Lower lobe of right lung (tissue), 2 donors: ENCODE measurements at regions not wholly inside any gene's neighbourhood (a gene's known extent, or its start where the extent isn't known, plus 50 kb on each side); places are given as distances from the start of the nearest gene placed in this dataset.

Experiments used
- ATAC-seq, 2 donors: fragments of 200-7000 bp; cut with Tn5 transposase; one replicate each; pipeline ENCODE4 v1.9.1; 2020 to 2022; ENCODE audit warnings: mild to moderate bottlenecking in 2 of 2, moderate library complexity in 2 of 2
- DNase-seq: peaks from one replicate; pipeline ENCODE4 v3.0.0-alpha.2; 2020
- H3K27ac ChIP-seq: fragments of 200-600 bp; one replicate; pipeline ENCODE4 v1.8.0; 2022
- H3K27me3 ChIP-seq: fragments of 200-600 bp; one replicate; pipeline ENCODE4 v1.8.0; 2022; ENCODE audit warnings: low read depth
- H3K36me3 ChIP-seq: fragments of 200-600 bp; one replicate; pipeline ENCODE4 v1.8.0; 2022; ENCODE audit warnings: mild to moderate bottlenecking
- H3K4me1 ChIP-seq: fragments of 200-600 bp; one replicate; pipeline ENCODE4 v1.8.0; 2022
- H3K4me3 ChIP-seq: fragments of 200-600 bp; one replicate; pipeline ENCODE4 v1.8.0; 2022; ENCODE audit warnings: mild to moderate bottlenecking
- H3K9me3 ChIP-seq: fragments of 200-600 bp; one replicate; pipeline ENCODE4 v1.8.0; 2022
- intact Hi-C: fragments of 100-400 bp; cut with DNase I; formaldehyde crosslinking; loops from one replicate; pipeline ENCODE4 v1.11.0; 2022
- TF ChIP-seq, protein P1 (sequence below): fragments of 200-600 bp; IDR thresholded peaks from one replicate; pipeline ENCODE4 v1.8.0; 2022; ENCODE audit warnings: antibody characterized with exemption, mild to moderate bottlenecking
- donor health status: DM: no; HTN: yes; CAD: no; lungs with severe emphysema.

DNA sequence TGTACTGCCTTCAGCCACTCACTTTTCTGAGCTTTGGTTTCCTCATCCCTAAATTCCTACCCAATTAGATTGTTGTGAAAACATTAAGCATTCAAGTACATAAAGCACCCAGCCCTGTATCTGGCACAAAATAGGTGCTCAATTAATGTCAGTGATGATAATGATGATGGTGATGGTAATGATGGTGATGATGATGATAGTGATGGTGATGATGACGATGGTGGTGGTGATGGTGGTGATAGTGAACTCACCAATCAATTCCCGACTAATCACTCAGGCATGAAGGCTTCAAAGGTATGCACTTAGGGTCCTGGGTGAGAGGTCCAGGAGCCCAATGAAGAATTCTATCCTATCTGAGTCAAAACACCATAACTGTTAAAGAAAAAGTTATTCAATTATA is 383.5 kb downstream of the MATN1 start:
- intact Hi-C loops = no loop called here

DNA sequence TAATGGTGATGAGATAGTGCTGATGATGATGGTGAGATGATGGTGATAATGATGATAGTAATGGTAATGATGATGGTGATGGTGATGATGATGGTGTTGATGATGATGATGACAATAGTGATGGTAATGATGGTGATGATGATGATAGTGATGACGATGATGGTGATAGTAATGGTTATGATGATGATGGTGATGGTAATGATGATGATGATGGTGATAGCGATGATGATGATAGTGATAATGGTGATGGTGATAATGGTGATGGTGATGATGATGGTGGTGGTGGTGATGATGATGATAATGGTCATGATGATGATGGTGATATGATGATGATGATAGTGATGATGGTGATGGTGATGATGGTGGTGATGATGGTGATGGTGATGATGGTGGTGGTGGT is 384.6 kb downstream of the MATN1 start:
- no peaks in the 10 kb centered on the region for H3K9me3 ChIP-seq
- no peak for DNase-seq
- no peak overlapping the region for H3K4me3 ChIP-seq
- H3K27ac ChIP-seq = no peak overlapping the region
- TF ChIP-seq, protein P1, sequence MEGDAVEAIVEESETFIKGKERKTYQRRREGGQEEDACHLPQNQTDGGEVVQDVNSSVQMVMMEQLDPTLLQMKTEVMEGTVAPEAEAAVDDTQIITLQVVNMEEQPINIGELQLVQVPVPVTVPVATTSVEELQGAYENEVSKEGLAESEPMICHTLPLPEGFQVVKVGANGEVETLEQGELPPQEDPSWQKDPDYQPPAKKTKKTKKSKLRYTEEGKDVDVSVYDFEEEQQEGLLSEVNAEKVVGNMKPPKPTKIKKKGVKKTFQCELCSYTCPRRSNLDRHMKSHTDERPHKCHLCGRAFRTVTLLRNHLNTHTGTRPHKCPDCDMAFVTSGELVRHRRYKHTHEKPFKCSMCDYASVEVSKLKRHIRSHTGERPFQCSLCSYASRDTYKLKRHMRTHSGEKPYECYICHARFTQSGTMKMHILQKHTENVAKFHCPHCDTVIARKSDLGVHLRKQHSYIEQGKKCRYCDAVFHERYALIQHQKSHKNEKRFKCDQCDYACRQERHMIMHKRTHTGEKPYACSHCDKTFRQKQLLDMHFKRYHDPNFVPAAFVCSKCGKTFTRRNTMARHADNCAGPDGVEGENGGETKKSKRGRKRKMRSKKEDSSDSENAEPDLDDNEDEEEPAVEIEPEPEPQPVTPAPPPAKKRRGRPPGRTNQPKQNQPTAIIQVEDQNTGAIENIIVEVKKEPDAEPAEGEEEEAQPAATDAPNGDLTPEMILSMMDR = no peak
- ATAC-seq = no peak
- H3K27me3 ChIP-seq = peaks cover 27% of the 10 kb centered on the region
- H3K4me1 ChIP-seq = no peaks in the 10 kb centered on the region
- H3K36me3 ChIP-seq = no peaks in the 10 kb centered on the region
- intact Hi-C loops = no loop called here

More for the DNA sequence above, 383.5 kb downstream of the MATN1 start:
- ATAC-seq (no peak), DNase-seq (no peak)
- TF ChIP-seq, protein P1 = no peak
- H3K27ac ChIP-seq = no peak overlapping the region
- H3K9me3 ChIP-seq = no peaks in the 10 kb centered on the region
- peaks cover 28% of the 10 kb centered on the region for H3K27me3 ChIP-seq
- no peak overlapping the region for H3K4me3 ChIP-seq
- no peaks in the 10 kb centered on the region for H3K4me1 ChIP-seq
- no peaks in the 10 kb centered on the region for H3K36me3 ChIP-seq

DNA sequence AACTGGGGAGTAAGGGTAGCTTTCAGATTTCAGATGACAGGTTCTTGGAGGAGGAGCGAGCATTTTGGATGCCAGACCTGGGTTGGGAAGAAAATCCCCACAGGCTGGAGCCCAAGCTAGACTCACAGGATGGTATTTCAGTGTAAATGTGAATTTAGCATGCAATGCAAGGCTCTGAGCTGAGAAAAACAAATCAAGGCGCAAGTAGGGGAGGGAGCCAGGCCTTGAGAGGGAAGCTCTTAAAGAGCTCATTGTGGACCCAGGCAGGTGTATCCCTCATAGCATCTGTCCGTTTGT is 386.1 kb downstream of the MATN1 start:
- H3K4me3 ChIP-seq = no peak overlapping the region
- peaks cover 16% of the 10 kb centered on the region for H3K27me3 ChIP-seq
- H3K36me3 ChIP-seq = no peaks in the 10 kb centered on the region
- TF ChIP-seq, protein P1 = no peak
- H3K9me3 ChIP-seq = no peaks in the 10 kb centered on the region
- ATAC-seq (no peak), DNase-seq (no peak)
- H3K27ac ChIP-seq = no peak overlapping the region
- H3K4me1 ChIP-seq = no peaks in the 10 kb centered on the region
- intact Hi-C loops = no loop called here

DNA sequence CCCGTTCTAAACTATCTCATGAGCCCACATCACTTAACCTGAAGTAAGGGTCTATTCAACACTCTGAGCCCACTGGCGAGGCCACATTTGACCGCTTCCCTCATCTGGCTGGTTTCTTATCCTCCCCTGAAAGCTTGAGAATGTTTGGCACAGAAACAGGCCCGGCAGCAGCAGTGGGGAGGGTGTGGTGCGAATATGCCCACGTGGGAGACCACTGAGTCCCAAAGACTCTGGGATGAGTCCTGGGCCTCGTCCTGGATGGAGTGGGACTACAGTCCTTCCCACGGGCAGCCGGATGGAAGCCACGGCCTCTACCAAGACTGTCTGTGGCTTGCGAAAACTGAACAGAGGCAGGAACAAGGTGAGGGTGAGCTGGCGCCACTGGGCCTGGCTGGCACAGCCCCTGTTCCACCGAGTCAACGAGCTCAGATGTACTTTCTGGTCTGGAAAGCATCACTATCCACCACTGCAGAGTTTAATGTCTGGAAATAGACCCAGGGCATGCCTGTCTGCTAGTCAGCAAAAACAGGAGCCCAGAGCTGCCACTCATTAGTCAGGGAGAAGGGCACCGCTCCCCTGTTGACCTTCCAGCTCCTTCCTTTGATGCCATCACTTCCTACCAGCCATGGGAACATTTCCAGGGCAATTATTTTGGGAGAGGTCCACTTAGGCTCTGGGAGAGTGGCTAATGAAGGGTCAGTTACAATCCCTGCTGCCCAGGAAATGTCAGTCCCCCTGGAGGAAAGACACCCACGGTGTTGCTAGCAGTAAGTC is 386.6 kb downstream of the MATN1 start:
- Histone ChIP-seq H3K4me3 (no peak overlapping the region), H3K27ac (no peak overlapping the region), H3K27me3 (peaks cover 11% of the 10 kb centered on the region), H3K36me3 (no peaks in the 10 kb centered on the region), H3K4me1 (no peaks in the 10 kb centered on the region), H3K9me3 (no peaks in the 10 kb centered on the region)
- ATAC-seq (no peak), DNase-seq (no peak)
- intact Hi-C loops = no loop called here
- TF ChIP-seq, protein P1 = no peak

DNA sequence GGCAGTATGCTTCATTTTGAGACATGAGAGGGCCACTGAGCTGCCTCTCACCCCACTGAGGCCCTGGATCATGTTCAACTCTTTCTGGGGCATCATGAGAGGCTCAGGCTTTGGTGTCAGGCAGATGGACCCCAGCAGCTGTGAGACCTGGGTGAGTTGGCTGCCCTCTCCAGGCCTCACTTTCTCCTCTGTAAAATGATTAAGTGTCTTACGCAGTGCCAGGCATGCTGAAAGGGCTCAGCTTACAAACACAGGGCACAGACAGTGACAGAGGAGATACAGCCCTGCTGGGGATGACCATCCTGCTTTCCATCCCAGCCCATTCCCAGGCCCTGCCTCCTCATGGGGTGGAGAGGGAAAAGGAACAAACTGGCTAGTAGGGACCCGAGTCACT is 387.4 kb downstream of the MATN1 start:
- H3K4me1 ChIP-seq = no peaks in the 10 kb centered on the region
- DNase-seq = no peak
- peaks cover 3% of the 10 kb centered on the region for H3K27me3 ChIP-seq
- no peaks in the 10 kb centered on the region for H3K36me3 ChIP-seq
- no peaks in the 10 kb centered on the region for H3K9me3 ChIP-seq
- no peak overlapping the region for H3K4me3 ChIP-seq
- intact Hi-C loops = no loop called here
- H3K27ac ChIP-seq = no peak overlapping the region
- TF ChIP-seq, protein P1 = no peak
- no peak for ATAC-seq
